ENCODE measurements at regions not wholly inside any gene's neighbourhood (a gene's known extent, or its start where the extent isn't known, plus 50 kb on each side); places are given as distances from the start of the nearest gene placed in this dataset.

DNA sequence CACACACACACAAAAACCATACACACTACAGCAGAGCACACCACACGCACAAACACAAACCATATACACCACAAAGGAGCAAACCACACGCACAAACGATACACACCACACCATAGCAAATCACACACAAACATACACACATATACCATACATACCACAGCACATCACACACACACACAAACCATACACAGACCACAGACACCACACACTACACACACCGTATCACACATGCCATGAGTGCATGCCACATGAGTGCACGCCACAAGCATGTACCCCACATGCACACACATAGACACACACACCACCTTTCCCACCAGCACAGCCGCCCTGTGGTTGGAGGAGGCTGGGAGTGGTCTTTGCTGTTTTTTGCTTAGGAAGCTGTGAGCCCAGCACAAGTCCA, 517.1 kb upstream of the MYT1L start:
- TF ChIP-seq, protein P1, sequence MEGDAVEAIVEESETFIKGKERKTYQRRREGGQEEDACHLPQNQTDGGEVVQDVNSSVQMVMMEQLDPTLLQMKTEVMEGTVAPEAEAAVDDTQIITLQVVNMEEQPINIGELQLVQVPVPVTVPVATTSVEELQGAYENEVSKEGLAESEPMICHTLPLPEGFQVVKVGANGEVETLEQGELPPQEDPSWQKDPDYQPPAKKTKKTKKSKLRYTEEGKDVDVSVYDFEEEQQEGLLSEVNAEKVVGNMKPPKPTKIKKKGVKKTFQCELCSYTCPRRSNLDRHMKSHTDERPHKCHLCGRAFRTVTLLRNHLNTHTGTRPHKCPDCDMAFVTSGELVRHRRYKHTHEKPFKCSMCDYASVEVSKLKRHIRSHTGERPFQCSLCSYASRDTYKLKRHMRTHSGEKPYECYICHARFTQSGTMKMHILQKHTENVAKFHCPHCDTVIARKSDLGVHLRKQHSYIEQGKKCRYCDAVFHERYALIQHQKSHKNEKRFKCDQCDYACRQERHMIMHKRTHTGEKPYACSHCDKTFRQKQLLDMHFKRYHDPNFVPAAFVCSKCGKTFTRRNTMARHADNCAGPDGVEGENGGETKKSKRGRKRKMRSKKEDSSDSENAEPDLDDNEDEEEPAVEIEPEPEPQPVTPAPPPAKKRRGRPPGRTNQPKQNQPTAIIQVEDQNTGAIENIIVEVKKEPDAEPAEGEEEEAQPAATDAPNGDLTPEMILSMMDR (IDR thresholded peaks at IDR 0.05; ENCODE audit: low read depth, low read length, poor library complexity, severe bottlenecking), result no peak
- no peak for TF ChIP-seq EZH2phosphoT487 (IDR thresholded peaks at IDR 0.05; ENCODE audit: borderline replicate concordance, low read length)

Data from DOHH2 (cell line).